ENCODE measurements at regions not wholly inside any gene's neighbourhood (a gene's known extent, or its start where the extent isn't known, plus 50 kb on each side); places are given as distances from the start of the nearest gene placed in this dataset.

DNA sequence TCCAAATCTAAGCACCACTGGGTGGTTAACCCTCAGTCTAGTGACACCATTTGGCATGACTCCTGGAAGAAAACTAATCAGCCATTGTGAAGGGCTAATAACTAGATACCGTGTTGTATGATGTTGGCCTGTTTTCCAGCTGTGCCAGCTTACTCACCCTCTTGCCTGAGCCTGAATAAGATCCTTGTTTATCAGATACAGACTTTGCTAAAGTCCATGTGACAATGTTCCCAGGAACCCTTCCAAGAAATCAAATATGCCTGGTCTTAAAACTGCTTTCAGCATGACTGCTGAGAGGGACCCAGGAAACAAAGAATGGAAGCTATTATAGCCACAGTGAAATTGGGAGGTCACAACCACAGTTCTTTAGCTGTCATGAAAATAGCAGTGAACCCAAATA, 640.8 kb upstream of the INTU start:
- TF ChIP-seq, protein P1, sequence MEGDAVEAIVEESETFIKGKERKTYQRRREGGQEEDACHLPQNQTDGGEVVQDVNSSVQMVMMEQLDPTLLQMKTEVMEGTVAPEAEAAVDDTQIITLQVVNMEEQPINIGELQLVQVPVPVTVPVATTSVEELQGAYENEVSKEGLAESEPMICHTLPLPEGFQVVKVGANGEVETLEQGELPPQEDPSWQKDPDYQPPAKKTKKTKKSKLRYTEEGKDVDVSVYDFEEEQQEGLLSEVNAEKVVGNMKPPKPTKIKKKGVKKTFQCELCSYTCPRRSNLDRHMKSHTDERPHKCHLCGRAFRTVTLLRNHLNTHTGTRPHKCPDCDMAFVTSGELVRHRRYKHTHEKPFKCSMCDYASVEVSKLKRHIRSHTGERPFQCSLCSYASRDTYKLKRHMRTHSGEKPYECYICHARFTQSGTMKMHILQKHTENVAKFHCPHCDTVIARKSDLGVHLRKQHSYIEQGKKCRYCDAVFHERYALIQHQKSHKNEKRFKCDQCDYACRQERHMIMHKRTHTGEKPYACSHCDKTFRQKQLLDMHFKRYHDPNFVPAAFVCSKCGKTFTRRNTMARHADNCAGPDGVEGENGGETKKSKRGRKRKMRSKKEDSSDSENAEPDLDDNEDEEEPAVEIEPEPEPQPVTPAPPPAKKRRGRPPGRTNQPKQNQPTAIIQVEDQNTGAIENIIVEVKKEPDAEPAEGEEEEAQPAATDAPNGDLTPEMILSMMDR (IDR thresholded peaks at IDR 0.05; ENCODE audit: extremely low read depth in 1 of 2, insufficient read depth in 1 of 2, low read depth in 1 of 2, low read length in 2 of 2): no peak
- TF ChIP-seq POLR2AphosphoS5 (IDR thresholded peaks at IDR 0.05; ENCODE audit: insufficient read depth, low read depth, low read length) (no peak), EZH2 (IDR thresholded peaks at IDR 0.05; ENCODE audit: borderline replicate concordance, low read depth, low read length, severe bottlenecking) (no peak), POLR2A (IDR thresholded peaks at IDR 0.05; ENCODE audit: low read depth, low read length) (no peak)
- TF ChIP-seq, protein P2, sequence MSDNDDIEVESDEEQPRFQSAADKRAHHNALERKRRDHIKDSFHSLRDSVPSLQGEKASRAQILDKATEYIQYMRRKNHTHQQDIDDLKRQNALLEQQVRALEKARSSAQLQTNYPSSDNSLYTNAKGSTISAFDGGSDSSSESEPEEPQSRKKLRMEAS (IDR thresholded peaks at IDR 0.05; ENCODE audit: insufficient read depth, insufficient read length): no peak
